Jurkat, Clone E6-1 (cell line): ENCODE measurements at regions not wholly inside any gene's neighbourhood (a gene's known extent, or its start where the extent isn't known, plus 50 kb on each side); places are given as distances from the start of the nearest gene placed in this dataset.
"Not testable (repeated sequence)": the region's sequence is repeated elsewhere in the genome, so short reads cannot be mapped to it uniquely, and the experiment has no call there.

Experiments
- DNase-seq: peaks from one replicate; pipeline ENCODE4 v3.0.0-alpha.2; 2011; ENCODE audit warnings: low read depth, low spot score
- H3K4me3 ChIP-seq: 2 replicates; pipeline ENCODE4 v1.5.1; 2011; ENCODE audit warnings: mild to moderate bottlenecking, low read length, control low read depth, moderate library complexity

DNA sequence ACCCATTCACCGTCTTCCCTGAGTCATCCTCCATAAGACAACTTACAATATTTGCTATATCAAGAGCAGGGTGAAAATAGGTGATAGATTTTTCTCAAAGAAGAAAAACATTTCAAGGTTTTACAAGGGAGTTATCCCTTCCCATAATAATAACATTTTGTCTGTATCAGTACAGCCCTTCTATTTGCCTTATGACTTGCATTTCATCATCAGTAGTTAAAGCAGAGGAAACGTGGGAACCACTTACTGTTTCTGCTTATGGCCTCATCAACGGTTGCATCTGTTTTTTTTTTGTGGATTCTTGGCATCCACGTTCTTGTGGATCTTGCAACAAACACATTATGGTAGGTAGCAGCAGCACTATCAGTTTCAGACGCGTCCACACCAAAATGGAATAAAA is 678.4 kb upstream of the DEFB115 start:
- not testable (repeated sequence) for DNase-seq, H3K4me3 ChIP-seq

DNA sequence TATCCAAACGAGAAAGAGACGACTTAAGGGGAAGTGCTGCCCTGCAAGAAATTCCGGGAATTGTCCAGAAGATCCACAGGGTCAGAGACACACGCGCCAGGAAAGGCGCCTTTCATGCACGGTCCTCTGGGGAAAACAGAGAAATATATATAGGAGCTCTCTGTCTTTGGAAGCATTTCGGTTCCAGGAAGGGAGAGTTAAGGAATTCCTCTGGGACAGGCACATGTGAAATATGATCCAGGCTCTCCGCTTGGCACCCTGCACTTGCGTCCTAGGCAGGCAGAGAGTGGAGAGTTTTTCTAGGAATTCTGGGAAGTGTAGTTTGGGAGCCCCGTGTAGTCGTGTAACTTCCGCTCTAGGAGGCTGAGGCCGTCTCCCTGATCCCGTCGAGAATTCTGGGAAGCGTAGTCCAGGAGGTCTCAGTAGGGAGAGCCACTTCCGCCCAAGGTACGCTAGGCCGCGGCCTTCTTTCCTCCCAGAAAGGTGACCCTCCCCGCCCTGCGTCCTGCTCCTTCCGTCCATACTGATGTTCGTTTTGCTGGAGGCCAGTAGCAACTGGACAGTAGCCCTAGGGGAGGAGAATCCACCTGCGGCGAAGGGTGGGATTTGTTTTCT is 677.5 kb upstream of the DEFB115 start:
- DNase-seq, H3K4me3 ChIP-seq: not testable (repeated sequence)

DNA sequence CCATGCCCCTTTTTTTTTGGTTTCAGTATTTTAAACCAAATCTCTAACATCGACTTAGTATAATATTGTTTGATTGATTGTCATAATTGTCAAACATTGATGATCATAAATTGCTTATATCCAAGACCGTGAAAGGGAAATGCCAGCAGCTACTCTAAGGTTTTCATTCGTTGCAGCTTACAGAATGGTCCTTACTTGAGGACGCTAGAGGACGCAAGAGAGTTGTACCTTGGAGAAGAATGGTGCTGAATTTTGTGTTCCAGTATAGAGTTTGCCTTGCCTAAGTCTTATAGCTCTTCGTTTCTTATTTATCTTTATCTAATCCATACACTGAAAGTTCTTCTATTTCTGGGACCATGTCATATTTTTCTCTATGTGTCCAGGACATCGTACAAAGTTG is 675.6 kb upstream of the DEFB115 start:
- peak; percentile 5 for DNase-seq
- not testable (repeated sequence) for H3K4me3 ChIP-seq

- H3K4me3 ChIP-seq, DNase-seq: not testable (repeated sequence)
Measured at GRCh38 chr20:30584403-30584802, 673.1 kb upstream of the DEFB115 start.

- H3K4me3 ChIP-seq, result peak overlapping the region; percentile 15; the same call in 1 of the 2 replicates
- DNase-seq, result peak; percentile 63
Measured at GRCh38 chr20:30585244-30585796, 672.1 kb upstream of the DEFB115 start.

DNA sequence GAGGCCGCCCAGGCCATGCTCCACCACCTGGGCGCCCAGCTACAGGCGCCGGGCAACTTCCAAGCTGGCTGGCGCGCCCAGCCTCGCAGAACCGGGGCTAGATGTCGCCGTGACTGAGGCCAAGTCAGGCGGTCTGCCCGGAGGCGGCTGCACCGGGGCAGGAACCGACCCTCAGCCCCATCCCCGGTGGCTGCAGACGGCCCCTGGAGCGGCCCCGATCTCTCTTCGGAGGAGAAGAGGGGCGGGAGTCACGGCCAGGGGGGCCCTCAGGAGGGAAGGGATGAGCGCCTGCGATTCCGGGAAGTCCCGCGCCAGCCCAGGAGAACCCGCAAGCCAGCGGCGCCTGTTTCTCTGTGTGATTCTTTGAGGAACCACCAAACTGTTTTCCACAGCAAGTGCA is 671.3 kb upstream of the DEFB115 start:
- not testable (repeated sequence) for H3K4me3 ChIP-seq, DNase-seq

DNA sequence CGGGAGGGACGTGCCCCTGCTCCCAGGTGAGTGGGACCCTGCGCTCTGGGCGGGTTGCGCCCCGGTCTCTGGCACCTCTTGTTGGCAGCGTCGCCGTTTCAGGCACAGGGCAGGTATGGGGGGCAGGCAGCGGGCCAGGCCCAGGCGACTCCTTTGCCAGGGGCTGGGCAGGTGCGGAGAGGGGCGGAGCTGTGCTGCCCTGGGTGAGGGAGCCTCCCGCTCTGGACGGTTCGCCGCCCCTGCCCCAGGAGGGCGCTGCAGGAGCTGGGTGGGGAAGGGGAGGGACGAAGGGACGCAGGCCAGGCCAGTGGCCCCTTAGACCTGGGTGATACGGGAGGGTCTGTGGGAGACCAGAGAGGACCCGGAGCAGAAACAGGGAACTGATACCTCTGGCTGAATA is 663.9 kb upstream of the DEFB115 start:
- DNase-seq, result no peak

DNA sequence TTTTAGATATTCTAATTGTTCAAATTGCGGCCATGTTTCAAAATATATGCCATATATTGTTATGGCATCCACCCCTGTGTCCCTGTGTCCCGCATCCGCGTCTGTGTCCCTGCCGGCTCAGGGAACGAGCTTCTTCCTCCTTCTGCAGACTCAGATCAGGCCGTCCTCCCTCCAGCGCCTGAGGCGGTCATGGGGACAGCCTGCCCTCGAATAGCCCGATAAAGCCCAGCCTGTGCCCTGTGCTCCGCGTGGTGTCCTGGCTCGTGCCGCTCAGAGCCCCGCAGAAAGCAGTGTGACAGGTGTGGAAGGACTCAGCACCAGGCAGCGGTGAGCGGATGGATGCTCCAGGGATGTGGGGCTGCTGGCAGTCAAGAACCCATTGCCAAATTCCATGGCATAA is 663.4 kb upstream of the DEFB115 start:
- no peak for DNase-seq
- no peak overlapping the region for H3K4me3 ChIP-seq

More for the DNA sequence above, 663.9 kb upstream of the DEFB115 start:
- H3K4me3 ChIP-seq, result no peak overlapping the region

- no peak overlapping the region for H3K4me3 ChIP-seq
- no peak for DNase-seq
Measured at GRCh38 chr20:30595698-30596097, 661.8 kb upstream of the DEFB115 start.

GRCh38 chr20:30597429-30597828 is 660.0 kb upstream of the DEFB115 start:
- DNase-seq, H3K4me3 ChIP-seq: not testable (repeated sequence)

DNA sequence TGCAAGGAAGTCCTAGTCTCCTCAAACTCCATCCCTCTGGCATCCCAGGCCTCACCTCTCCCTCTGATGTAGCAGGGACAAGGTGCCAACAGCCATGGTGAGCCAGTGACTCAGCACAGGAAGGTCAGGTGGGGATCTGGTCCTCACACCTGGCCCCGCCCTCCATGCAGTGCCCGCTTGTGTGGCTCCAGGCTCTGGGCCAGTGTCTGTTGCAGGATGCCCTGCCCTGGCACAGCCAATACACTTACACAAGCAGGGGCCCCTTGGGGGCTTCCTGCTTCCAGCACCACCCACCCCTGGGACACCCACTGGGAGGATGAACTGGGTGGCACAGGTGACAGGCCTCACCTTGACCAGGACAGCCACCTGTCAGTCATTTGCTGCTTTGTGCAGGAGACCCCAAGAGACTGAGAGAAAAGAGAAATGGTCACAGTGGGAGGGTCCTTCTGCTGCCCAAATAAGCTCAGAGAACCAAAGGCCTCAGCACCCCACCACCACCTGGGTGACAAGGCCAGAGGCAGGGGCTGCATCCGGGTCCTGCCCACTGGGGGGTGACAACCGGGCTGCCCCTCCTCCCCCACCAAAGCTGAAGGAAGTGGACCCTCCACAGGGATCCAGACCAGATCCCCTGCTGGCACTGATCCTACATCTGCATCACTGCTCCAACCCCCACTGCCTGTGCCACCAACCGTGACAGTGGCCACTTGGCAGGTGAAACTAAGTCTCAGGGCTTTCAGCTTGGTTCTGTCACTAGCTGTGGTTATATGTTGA is 658.8 kb upstream of the DEFB115 start:
- no peak overlapping the region for H3K4me3 ChIP-seq
- DNase-seq, result no peak

DNA sequence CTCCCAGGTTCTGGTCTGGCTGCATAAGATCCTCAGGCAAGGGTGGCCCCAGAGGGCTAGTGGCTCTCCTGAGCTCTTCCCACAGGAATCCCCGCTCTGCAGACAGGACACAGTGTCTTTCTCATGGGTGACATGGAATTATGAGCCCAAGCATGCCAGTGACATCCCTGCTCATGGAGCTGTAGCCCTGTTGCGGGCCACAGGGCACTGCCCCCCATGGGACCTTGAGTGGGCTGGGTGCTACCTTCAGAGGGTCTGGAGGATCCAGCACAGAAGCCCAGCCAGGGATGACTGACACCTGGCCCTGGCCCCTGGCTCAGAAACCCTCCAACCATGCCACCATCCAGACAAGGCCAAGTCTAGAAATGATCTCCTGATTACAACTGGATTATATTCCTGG is 657.5 kb upstream of the DEFB115 start:
- DNase-seq, result no peak
- no peak overlapping the region for H3K4me3 ChIP-seq

DNA sequence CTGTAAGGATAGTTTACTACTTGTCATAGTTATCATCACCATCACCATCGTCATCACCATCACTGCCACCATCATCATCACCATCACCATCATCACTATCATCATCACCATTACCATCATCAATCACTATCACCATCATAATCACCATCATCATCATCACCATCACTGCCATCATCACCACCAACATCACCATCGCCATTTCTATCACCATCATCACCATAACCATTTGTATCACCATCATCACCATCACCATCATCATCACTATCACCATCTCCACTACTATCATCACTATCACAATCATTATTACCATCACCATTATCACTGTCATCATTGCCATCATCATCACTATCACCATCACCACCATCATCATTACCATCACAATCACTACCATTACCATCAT is 655.5 kb upstream of the DEFB115 start:
- no peak overlapping the region for H3K4me3 ChIP-seq
- no peak for DNase-seq

GRCh38 chr20:30602424-30602823 is 655.0 kb upstream of the DEFB115 start:
- no peak overlapping the region for H3K4me3 ChIP-seq
- no peak for DNase-seq

GRCh38 chr20:30606990-30607389 is 650.5 kb upstream of the DEFB115 start:
- DNase-seq, result no peak

DNA sequence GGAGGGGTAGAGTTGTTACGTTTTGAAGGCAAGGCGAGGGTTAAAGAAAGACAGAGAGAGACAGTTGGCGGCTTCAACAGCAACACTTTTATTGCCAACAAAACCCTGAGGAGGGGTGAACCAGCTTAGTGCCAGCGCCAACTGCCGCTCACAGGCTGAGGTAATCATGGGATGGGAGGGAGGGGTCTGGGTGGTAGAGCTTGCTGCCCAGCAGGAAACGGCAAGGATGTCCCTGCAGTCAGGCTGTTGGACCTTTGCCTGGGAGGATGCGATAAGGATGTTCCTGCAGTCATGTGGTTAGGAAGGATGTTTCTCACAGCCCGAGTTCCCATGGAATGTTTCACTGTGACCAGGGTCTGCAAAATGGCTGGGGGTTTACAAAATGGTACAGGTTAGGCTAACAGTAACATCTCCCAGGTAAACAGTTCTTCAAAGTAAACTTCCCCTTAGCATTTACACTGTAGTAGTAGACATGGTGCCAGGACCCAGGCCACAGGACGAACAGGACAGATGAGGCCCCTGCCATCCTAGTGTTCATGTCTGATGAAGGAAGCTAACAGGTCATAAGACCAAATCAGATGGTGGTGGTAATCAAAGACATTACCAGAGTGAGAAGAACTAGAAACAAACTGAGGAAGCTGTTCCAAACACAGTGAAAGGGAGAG is 647.3 kb upstream of the DEFB115 start:
- no peak for DNase-seq
- no peak overlapping the region for H3K4me3 ChIP-seq

More at GRCh38 chr20:30606990-30607389, 650.5 kb upstream of the DEFB115 start:
- H3K4me3 ChIP-seq, result no peak overlapping the region

GRCh38 chr20:30610751-30611150 is 646.7 kb upstream of the DEFB115 start:
- DNase-seq, result no peak
- H3K4me3 ChIP-seq, result no peak overlapping the region

GRCh38 chr20:30611239-30611984 is 646.1 kb upstream of the DEFB115 start:
- DNase-seq, result no peak
- no peak overlapping the region for H3K4me3 ChIP-seq

DNA sequence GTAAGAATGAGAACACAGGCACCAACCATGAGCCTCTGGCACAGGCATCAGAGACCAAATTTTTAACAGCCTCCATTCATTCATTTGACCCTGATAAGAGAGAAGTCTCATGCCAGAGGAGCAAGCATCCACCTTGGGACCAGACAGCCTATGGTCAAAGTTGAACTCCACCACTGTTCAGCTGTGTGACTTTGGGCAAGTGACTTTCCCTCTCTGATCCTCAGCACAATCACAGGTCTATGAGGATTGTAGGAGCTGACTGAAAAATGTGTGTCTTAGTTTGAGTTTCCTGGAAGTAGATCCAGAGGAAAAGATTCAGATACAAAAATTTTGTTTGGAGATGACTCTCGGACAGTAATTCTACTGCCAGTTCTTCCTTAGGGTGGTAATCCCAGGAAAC is 645.1 kb upstream of the DEFB115 start:
- DNase-seq, result no peak
- no peak overlapping the region for H3K4me3 ChIP-seq
